Astrocyte of the cerebellum (primary cell): ENCODE measurements at regions not wholly inside any gene's neighbourhood (a gene's known extent, or its start where the extent isn't known, plus 50 kb on each side); places are given as distances from the start of the nearest gene placed in this dataset.

Experiments used
- DNase-seq: peaks from one replicate; pipeline ENCODE4 v3.0.0-alpha.2; 2011; ENCODE audit warnings: low read depth
- H3K4me3 ChIP-seq: 2 replicates; pipeline ENCODE4 v1.5.1; 2011; ENCODE audit warnings: mild to moderate bottlenecking, low read depth, low read length, moderate library complexity
- in situ Hi-C: cut with HindIII; loops from 2 replicates; pipeline ENCODE4 v1.10.0; 2017; ENCODE audit warnings: low sequenced_read_pairs
- TF ChIP-seq, protein P1 (sequence below): IDR thresholded peaks from 2 replicates; pipeline ENCODE4 v1.5.1; 2012; ENCODE audit warnings: low read length, low read depth, moderate library complexity, mild to moderate bottlenecking; ENCODE audit errors: missing control alignments

- DNase-seq = no peak
- TF ChIP-seq, protein P1, sequence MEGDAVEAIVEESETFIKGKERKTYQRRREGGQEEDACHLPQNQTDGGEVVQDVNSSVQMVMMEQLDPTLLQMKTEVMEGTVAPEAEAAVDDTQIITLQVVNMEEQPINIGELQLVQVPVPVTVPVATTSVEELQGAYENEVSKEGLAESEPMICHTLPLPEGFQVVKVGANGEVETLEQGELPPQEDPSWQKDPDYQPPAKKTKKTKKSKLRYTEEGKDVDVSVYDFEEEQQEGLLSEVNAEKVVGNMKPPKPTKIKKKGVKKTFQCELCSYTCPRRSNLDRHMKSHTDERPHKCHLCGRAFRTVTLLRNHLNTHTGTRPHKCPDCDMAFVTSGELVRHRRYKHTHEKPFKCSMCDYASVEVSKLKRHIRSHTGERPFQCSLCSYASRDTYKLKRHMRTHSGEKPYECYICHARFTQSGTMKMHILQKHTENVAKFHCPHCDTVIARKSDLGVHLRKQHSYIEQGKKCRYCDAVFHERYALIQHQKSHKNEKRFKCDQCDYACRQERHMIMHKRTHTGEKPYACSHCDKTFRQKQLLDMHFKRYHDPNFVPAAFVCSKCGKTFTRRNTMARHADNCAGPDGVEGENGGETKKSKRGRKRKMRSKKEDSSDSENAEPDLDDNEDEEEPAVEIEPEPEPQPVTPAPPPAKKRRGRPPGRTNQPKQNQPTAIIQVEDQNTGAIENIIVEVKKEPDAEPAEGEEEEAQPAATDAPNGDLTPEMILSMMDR = no peak
- H3K4me3 ChIP-seq = no peak overlapping the region
- in situ Hi-C loops = no loop called here
These were observed 621.4 kb upstream of the ALCAM start for GRCh38 chr3:104745313-104745712.

GRCh38 chr3:104746056-104746455 is 620.7 kb upstream of the ALCAM start:
- DNase-seq = no peak
- TF ChIP-seq, protein P1 = no peak
- H3K4me3 ChIP-seq = no peak overlapping the region
- in situ Hi-C loops = no loop called here

- in situ Hi-C loops = no loop called here
- TF ChIP-seq, protein P1 = no peak
- H3K4me3 ChIP-seq = no peak overlapping the region
- no peak for DNase-seq
These were observed 616.1 kb upstream of the ALCAM start for GRCh38 chr3:104750581-104750980.

- TF ChIP-seq, protein P1 = no peak
- H3K4me3 ChIP-seq = no peak overlapping the region
- no peak for DNase-seq
- in situ Hi-C loops = no loop called here
These were observed 610.9 kb upstream of the ALCAM start for GRCh38 chr3:104755791-104756190.

DNA sequence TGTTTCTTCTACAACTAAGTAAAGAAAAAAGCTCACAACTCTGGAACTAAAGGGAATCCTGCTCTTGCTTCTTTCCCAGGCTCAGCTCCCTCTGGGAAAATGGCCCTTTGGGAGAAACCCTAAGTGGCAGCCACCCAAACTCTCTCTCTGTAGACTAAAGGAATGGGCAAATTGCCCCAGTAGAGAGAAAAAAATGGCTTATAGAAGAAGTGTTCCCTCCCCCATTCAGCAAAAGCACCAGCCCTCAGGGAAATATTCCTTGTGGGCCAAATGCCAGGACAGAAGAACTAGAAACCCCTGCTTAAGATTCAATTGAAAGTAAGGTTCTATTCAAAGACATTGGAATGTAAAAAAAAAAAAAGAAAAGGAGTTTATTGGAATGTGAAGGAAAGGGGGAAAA is 603.7 kb upstream of the ALCAM start:
- in situ Hi-C loops = no loop called here
- TF ChIP-seq, protein P1 = no peak
- peak; percentile 53 for DNase-seq
- no peak overlapping the region for H3K4me3 ChIP-seq

- TF ChIP-seq, protein P1 = no peak
- DNase-seq = no peak
- no peak overlapping the region for H3K4me3 ChIP-seq
- in situ Hi-C loops = no loop called here
These were observed 602.2 kb upstream of the ALCAM start for GRCh38 chr3:104764496-104764895.

- no peak overlapping the region for H3K4me3 ChIP-seq
- in situ Hi-C loops = no loop called here
- DNase-seq = no peak
- TF ChIP-seq, protein P1 = no peak
These were observed 597.8 kb upstream of the ALCAM start for GRCh38 chr3:104768886-104769285.
